ACC112 (cell line): ENCODE measurements at regions not wholly inside any gene's neighbourhood (a gene's known extent, or its start where the extent isn't known, plus 50 kb on each side); places are given as distances from the start of the nearest gene placed in this dataset.
"Not testable (repeated sequence)": the region's sequence is repeated elsewhere in the genome, so short reads cannot be mapped to it uniquely, and the experiment has no call there.

Experiments
- H2AFZ ChIP-seq: fragments of 200-600 bp; sonication (generic); one replicate; pipeline ENCODE4 v1.6.0; 2017; ENCODE audit warnings: antibody characterized with exemption, low read length; ENCODE audit not compliant: unreplicated experiment
- H3K27ac ChIP-seq: fragments of 200-600 bp; sonication (generic); 2 replicates; pipeline ENCODE4 v1.5.1; 2014; ENCODE audit warnings: low read depth, mild to moderate bottlenecking, antibody characterized with exemption, low read length, moderate library complexity
- H3K27me3 ChIP-seq: fragments of 200-600 bp; sonication (generic); 2 replicates; pipeline ENCODE4 v1.6.1; 2014; ENCODE audit warnings: mild to moderate bottlenecking, antibody characterized with exemption, low read length, moderate library complexity, mixed read lengths; ENCODE audit not compliant: insufficient read depth
- H3K36me3 ChIP-seq: fragments of 200-600 bp; sonication (generic); 2 replicates; pipeline ENCODE4 v1.6.1; 2016; ENCODE audit warnings: mild to moderate bottlenecking, antibody characterized with exemption, low read length, moderate library complexity, mixed read lengths; ENCODE audit not compliant: insufficient read depth
- H3K4me1 ChIP-seq: fragments of 200-600 bp; sonication (generic); one replicate; pipeline ENCODE4 v1.6.1; 2016; ENCODE audit warnings: low read length, mixed read lengths; ENCODE audit not compliant: insufficient read depth, unreplicated experiment, control insufficient read depth
- H3K4me3 ChIP-seq: fragments of 200-600 bp; sonication (generic); 2 replicates; pipeline ENCODE4 v1.5.1; 2014; ENCODE audit warnings: mild to moderate bottlenecking, low read depth, low read length
- H3K79me2 ChIP-seq: fragments of 200-600 bp; sonication (generic); one replicate; pipeline ENCODE4 v1.6.0; 2016; ENCODE audit warnings: low read length; ENCODE audit not compliant: control insufficient read depth, unreplicated experiment, insufficient read depth

DNA sequence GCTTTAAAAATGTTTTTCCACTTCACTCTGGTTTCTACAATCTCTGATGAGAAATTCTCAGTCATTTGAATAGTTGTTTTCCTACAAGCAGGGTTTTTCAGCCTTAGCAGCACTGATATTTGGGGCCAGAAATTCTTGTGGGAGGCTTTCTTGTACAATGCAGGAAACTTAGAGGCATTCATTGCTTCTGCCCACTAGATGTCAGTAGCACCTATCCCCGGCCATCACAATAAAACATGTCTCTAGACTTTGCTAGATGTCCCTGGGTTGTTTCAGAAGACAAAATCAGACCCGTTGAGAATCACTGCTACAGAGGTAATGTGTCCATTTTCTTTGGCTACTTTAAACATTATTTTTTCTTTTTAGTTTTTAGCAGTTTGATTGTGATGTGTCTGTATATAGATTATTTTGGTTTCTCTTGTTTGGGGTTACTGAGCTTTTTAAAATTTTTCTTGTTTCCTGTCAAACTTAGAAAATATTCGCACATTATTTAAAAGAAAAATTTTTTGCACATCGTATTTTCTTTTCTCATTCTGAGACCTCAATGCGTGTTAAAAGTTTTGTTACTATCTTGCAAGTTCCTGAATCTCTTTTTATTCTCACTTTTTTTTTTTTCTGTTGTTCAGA is 60.8 kb upstream of the CCDC179 start:
- no peaks in the 10 kb centered on the region for H3K4me1 ChIP-seq
- no peak overlapping the region for H3K4me3 ChIP-seq
- H3K27ac ChIP-seq: no peak overlapping the region
- no peaks in the 10 kb centered on the region for H3K79me2 ChIP-seq
- H3K36me3 ChIP-seq: no peaks in the 10 kb centered on the region
- no peaks in the 10 kb centered on the region for H3K27me3 ChIP-seq
- H2AFZ ChIP-seq: no peak overlapping the region

DNA sequence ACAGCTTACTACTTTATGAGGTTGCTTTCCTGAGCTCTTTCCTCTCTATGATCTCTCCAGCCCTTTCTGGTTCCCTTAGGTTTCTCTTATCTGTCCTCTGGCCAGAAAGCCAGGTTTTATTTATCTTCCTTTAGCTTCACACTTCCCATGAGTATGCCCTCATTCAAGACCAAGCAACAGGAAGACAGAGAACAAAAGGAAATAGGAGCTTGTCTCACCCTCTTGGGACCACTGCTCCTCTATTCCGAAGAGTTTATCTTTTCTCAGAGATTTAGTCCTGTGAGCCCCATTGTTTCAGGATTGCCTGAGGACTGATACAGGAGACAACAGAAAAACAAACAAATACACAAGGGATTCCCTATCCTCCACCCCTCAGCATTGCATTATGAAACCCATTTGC is 62.4 kb upstream of the CCDC179 start:
- H3K4me3 ChIP-seq: no peak overlapping the region
- no peaks in the 10 kb centered on the region for H3K4me1 ChIP-seq
- no peaks in the 10 kb centered on the region for H3K27me3 ChIP-seq
- H3K36me3 ChIP-seq: no peaks in the 10 kb centered on the region
- no peaks in the 10 kb centered on the region for H3K79me2 ChIP-seq
- H2AFZ ChIP-seq: no peak overlapping the region
- H3K27ac ChIP-seq: no peak overlapping the region

DNA sequence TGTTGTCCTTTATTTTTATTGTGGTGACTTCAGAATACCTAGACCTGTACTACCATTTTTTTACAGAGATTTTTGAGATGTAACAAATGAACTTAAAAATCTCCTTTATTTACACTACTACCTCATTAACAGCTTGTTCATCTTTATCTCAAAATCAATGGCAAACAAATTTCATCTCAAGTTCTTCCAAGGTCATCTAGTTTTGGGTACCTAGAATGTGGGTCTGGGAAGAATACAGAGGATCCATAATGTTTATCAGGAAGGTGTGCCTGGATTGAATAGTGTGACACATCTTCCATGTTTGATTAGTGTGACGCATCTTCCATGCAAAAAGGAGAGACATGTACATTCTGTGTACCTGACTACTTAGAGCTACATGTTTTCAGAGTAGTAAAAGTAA is 63.3 kb upstream of the CCDC179 start:
- Histone ChIP-seq H2AFZ (no peak overlapping the region), H3K4me3 (no peak overlapping the region), H3K4me1 (no peaks in the 10 kb centered on the region), H3K27ac (no peak overlapping the region), H3K79me2 (no peaks in the 10 kb centered on the region), H3K27me3 (no peaks in the 10 kb centered on the region), H3K36me3 (no peaks in the 10 kb centered on the region)

DNA sequence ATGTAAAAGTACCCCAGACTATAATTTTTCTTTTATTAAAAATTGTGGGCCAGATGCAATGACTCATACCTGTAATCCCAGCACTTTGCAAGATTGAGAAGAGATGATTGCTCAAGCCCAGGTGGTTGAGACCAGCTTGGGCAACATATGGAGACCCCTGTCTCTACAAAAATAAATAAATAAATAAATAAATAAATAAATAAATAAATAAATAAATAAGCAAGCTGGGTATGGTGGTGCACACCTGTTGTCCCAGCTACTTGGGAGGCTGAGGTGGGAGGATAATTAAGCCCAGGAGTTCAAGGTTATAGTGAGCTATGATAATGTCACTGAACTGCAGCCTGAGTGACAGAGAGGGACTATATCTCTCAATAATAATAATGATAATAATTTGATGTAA is 66.1 kb upstream of the CCDC179 start:
- no peaks in the 10 kb centered on the region for H3K27me3 ChIP-seq
- H3K36me3 ChIP-seq: no peaks in the 10 kb centered on the region
- H3K4me3 ChIP-seq: no peak overlapping the region
- peaks cover 5% of the 10 kb centered on the region for H3K4me1 ChIP-seq
- no peak overlapping the region for H3K27ac ChIP-seq
- H2AFZ ChIP-seq: no peak overlapping the region
- H3K79me2 ChIP-seq: no peaks in the 10 kb centered on the region

DNA sequence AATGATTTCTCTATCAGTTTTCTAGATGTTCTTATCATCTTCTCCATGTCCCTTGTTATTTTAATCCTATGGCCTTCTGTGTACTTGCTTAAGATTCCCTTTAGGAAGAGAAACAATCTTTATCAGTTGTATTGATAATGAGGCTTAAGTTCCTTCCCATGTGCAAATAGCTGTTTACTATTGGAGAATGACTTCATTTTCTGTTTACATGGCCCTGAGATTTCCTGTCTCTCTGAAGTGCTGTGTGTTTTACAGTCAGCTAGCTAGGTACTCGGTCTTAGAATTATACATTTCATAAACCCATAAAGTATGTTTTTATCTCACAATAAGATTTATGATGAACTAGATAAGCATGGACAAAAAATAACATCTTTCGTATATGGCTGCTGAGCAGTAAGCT is 67.5 kb upstream of the CCDC179 start:
- Histone ChIP-seq H3K27me3 (no peaks in the 10 kb centered on the region), H3K4me1 (peaks cover 12% of the 10 kb centered on the region), H2AFZ (no peak overlapping the region), H3K79me2 (no peaks in the 10 kb centered on the region), H3K27ac (no peak overlapping the region), H3K36me3 (no peaks in the 10 kb centered on the region), H3K4me3 (no peak overlapping the region)

DNA sequence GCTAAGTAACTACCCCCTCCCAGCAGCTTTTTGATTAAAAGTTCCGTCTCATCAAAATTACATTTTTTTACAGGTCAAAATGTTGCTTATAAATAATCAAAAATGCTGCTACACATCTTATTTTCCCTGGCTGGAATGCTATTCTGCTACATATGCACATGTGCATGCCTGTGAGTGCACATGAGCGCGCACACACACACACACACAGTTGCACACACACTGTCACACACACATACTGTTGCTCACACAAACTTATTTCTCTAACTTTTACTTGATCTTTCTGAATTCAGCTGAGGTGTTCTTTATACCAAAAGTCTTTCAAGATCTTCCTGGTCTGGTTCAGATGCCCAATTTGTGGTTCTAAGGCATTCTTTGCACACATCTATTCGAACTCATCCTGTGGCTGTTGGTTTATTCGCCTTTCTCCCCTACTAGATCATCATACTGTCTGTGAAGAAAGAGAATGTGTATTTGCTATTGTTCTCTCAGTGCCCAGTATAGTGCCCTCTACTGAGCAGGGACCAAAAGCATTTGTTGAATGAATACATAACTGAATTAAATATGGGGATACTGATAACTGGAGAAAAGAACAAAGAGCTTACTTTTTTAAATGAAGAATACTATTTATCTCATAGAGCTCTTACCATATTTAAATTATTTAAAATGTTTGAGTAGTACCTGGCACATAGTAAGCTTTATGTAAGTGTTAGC is 68.1 kb upstream of the CCDC179 start:
- Histone ChIP-seq H3K36me3 (no peaks in the 10 kb centered on the region), H3K27me3 (no peaks in the 10 kb centered on the region), H2AFZ (no peak overlapping the region), H3K27ac (no peak overlapping the region), H3K79me2 (no peaks in the 10 kb centered on the region), H3K4me1 (peaks cover 12% of the 10 kb centered on the region), H3K4me3 (no peak overlapping the region)

DNA sequence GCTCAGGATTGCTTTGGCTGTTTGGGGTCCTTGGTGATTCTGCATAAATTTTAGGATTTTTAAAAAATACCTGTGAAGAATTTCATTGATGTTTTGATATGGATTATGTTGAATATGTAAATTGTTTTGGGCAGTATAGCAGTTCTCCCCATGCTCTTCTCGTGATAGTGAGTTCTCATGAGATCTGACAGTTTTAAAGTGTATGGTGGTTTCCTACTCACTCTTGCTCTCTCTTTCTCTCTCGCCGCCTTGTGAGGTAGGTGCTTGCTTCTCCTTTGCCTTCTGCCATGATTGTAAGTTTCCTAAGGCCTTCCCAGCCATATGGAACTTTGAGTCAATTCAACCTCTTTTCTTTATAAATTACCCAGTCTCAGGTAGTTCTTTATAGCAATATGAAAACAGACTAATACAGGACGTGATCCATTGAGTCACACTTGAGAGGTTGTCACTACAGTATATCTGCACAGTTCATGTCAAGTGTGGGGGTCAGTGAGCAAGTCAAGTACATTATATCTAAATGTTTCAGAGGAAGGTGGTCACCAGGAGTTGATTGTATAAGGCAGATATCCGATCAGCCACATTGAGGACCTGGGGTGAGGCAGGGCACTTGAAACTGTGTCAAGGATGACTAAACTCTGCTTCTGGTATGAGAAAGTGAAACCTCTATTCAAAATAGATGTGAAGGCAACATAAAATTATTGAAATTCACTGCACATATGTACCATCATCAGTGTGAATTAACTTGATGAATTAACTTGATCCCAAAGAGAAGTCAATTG is 70.7 kb upstream of the CCDC179 start:
- Histone ChIP-seq H2AFZ (peak overlapping the region; percentile 97), H3K4me3 (peak overlapping the region; percentile 58; the same call in 1 of the 2 replicates), H3K79me2 (no peaks in the 10 kb centered on the region)

DNA sequence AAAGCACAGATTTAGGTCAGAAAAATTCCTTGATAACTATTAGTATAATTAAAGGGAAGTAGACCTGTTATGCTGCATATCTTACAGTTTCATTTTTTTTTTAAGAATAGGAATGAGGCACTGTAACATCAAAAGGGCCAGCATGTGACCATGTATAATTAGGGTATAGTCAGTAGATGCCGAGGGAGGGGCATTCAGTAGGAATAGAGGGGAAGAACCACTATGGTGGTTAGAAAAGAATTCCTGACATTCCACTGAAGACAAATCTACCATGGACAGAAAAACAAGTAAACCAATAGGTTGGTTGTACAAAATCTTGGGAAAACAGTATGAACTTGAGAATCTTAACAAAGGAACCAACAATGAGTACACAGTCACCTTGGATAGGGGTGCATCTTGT is 78.4 kb upstream of the CCDC179 start:
- H3K27me3 ChIP-seq: no peaks in the 10 kb centered on the region
- no peaks in the 10 kb centered on the region for H3K4me1 ChIP-seq
- H3K36me3 ChIP-seq: no peaks in the 10 kb centered on the region
- H2AFZ ChIP-seq: no peak overlapping the region
- no peak overlapping the region for H3K4me3 ChIP-seq
- no peak overlapping the region for H3K27ac ChIP-seq
- H3K79me2 ChIP-seq: no peaks in the 10 kb centered on the region

More for the DNA sequence above, 70.7 kb upstream of the CCDC179 start:
- Histone ChIP-seq H3K4me1 (peaks cover 12% of the 10 kb centered on the region), H3K27me3 (no peaks in the 10 kb centered on the region), H3K27ac (no peak overlapping the region), H3K36me3 (no peaks in the 10 kb centered on the region)

DNA sequence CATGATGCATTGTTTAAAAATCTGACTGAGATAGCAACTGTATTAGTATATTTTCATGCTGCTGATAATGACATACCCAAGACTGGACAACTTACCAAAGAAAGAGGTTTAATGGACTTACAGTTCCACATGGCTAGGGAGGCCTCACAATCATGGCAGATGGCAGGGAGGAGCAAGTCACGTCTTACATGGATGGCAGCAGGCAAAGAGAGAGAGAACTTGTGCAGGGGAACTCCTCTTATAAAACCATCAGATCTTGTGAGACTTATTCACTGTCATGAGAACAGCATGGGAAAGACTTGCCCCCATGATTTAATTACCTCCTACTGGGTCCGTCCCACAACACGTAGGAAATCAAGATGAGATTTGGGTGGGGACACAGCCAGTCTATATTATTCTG is 81.3 kb upstream of the CCDC179 start:
- H3K79me2 ChIP-seq, H3K4me3 ChIP-seq, H2AFZ ChIP-seq, H3K36me3 ChIP-seq, H3K27ac ChIP-seq, H3K4me1 ChIP-seq, H3K27me3 ChIP-seq: not testable (repeated sequence)

DNA sequence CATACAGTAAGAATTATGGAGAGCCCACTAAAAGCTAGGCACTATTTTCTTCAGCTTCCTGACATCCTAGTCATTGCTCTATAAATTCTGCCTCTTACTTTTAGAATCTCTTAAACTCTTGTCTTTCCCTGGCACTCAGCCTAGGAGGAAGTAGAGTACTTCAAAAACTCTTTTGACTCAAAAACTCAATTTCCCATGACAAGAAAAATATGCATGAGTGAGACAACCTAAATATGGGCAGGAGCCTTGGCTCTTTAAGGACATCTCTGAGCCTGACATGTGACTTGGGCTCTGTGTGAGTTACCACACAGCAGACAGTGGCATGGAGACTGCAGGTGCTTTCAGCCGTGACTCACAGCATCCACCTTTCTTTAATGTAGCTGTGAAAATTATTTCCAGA is 97.5 kb upstream of the CCDC179 start:
- Histone ChIP-seq H2AFZ (no peak overlapping the region), H3K36me3 (no peaks in the 10 kb centered on the region), H3K4me3 (no peak overlapping the region), H3K27ac (no peak overlapping the region), H3K79me2 (no peaks in the 10 kb centered on the region), H3K27me3 (no peaks in the 10 kb centered on the region), H3K4me1 (no peaks in the 10 kb centered on the region)

DNA sequence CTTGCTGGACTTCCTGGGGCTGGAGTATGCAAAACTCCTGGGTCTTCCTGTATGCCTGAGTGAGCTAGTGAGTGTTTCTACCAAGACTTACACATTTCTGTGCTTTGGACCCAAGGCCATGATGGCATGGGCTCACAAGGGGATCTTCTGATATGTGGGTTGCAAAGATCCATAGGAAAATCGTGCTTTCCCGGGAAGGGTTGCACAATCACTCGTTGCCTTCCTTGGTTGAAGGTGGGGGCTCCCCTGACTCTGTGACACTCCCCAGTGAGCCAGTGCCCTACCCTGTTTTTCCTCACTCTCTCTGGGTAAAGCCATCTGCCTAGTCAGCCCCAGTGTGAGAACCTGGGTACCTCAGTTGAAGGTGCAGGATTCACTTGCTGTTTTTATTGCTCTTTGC is 114.0 kb upstream of the CCDC179 start:
- H2AFZ ChIP-seq: no peak overlapping the region
- H3K27me3 ChIP-seq: peaks cover 21% of the 10 kb centered on the region
- H3K79me2 ChIP-seq: no peaks in the 10 kb centered on the region
- no peaks in the 10 kb centered on the region for H3K36me3 ChIP-seq
- peaks cover 9% of the 10 kb centered on the region for H3K4me1 ChIP-seq
- H3K4me3 ChIP-seq: no peak overlapping the region
- no peak overlapping the region for H3K27ac ChIP-seq
